ENCODE measurements at regions not wholly inside any gene's neighbourhood (a gene's known extent, or its start where the extent isn't known, plus 50 kb on each side); places are given as distances from the start of the nearest gene placed in this dataset.

GRCh38 chr6:74741646-74742045 lies 464.2 kb downstream of the COL12A1 start:
- TF ChIP-seq CTCF (IDR thresholded peaks at IDR 0.05) = no peak
- TF ChIP-seq EZH2 (IDR thresholded peaks at IDR 0.05) = no peak
- no peak for TF ChIP-seq EZH2phosphoT487 (IDR thresholded peaks at IDR 0.05)
